Epithelial cell of proximal tubule (primary cell): ENCODE measurements at regions not wholly inside any gene's neighbourhood (a gene's known extent, or its start where the extent isn't known, plus 50 kb on each side); places are given as distances from the start of the nearest gene placed in this dataset.
"Not testable (repeated sequence)": the region's sequence is repeated elsewhere in the genome, so short reads cannot be mapped to it uniquely, and the experiment has no call there.

Source experiments
- DNase-seq: peaks from one replicate; pipeline ENCODE4 v3.0.0-alpha.2; 2011; ENCODE audit warnings: low read depth
- H3K4me3 ChIP-seq: 2 replicates; pipeline ENCODE4 v1.5.1; 2011; ENCODE audit warnings: low read depth, mild to moderate bottlenecking, low read length
- TF ChIP-seq, protein P1 (sequence below): conservative IDR thresholded peaks from 2 replicates; pipeline ENCODE4 v1.5.1; 2012; ENCODE audit warnings: low read depth, mild to moderate bottlenecking, low read length

GRCh38 chr14:53226553-53226952, 73.4 kb upstream of the DDHD1 start:
- no peak for DNase-seq
- TF ChIP-seq, protein P1, sequence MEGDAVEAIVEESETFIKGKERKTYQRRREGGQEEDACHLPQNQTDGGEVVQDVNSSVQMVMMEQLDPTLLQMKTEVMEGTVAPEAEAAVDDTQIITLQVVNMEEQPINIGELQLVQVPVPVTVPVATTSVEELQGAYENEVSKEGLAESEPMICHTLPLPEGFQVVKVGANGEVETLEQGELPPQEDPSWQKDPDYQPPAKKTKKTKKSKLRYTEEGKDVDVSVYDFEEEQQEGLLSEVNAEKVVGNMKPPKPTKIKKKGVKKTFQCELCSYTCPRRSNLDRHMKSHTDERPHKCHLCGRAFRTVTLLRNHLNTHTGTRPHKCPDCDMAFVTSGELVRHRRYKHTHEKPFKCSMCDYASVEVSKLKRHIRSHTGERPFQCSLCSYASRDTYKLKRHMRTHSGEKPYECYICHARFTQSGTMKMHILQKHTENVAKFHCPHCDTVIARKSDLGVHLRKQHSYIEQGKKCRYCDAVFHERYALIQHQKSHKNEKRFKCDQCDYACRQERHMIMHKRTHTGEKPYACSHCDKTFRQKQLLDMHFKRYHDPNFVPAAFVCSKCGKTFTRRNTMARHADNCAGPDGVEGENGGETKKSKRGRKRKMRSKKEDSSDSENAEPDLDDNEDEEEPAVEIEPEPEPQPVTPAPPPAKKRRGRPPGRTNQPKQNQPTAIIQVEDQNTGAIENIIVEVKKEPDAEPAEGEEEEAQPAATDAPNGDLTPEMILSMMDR = no peak
- no peak overlapping the region for H3K4me3 ChIP-seq

GRCh38 chr14:53220914-53221313, 67.8 kb upstream of the DDHD1 start:
- no peak overlapping the region for H3K4me3 ChIP-seq
- TF ChIP-seq, protein P1 = no peak
- DNase-seq = no peak

DNA sequence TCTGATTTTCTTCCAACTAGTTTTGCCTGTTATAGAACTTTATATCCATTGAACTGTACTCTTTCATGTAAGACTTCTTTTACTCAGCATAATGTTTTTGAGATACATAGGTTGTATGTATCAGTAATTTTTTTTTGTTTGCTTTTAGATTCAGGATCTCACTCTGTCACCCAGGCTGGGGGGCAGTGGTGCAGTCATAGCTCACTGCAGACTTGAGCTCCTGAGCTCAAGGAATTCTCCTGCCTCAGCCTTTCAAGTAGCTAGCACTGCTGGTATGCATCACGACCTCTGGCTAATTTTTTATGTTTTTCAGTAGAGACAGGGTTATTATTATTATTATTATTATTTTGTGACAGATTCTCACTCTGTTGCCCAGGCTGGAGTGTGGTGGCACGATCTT, 65.0 kb upstream of the DDHD1 start:
- H3K4me3 ChIP-seq = peak overlapping the region; percentile 61
- TF ChIP-seq, protein P1 = no peak
- no peak for DNase-seq

DNA sequence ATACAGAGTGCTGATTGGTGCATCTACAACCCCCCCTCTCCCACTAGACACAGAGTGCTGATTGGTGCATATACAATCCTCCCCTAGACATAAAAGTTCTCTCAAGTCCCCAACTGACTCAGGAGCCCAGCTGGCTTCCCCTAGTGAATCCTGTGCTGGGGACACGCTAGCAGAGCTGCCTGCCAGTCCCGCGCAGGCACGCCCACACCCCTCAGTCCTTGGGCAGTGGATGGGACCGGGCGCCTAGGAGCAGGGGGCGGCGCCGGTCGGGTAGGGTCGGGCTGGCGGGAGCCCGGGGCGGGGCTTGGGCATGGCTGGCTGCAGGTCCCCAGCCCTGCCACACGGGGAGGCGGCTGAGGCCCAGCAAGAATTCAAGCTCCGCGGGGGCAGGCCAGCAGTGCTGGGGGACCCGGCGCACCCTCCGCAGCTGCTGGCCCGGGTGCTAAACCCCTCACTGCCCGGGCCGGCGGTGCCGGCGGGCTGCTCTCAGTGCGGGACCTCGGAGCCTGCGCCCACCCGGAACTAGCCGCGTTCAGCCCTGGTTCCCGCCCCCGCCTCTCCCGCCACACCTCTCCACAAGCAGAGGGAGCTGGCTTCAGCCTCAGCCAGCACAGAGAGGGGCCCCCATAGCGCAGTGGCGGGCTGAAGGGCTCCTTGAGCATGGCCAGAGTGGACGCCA, 64.3 kb upstream of the DDHD1 start:
- peak overlapping the region; percentile 61 for H3K4me3 ChIP-seq
- TF ChIP-seq, protein P1 = peak; percentile 36
- DNase-seq = no peak

DNA sequence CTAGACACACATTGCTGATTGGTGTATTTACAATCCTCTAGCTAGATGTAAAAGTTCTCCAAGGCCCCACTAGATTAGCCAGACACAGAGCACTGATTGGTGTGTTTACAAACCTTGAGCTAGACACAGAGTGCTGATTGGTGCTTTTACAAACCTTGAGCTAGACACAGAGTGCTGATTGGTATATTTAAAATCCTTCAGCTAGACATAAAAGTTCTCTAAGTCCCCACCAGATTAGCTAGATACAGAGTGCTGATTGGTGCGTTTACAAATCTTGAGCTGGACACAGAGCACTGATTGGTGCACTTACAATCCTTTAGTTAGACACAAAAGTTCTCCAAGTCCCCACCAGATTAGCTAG, 63.8 kb upstream of the DDHD1 start:
- DNase-seq, H3K4me3 ChIP-seq: not testable (repeated sequence)

DNA sequence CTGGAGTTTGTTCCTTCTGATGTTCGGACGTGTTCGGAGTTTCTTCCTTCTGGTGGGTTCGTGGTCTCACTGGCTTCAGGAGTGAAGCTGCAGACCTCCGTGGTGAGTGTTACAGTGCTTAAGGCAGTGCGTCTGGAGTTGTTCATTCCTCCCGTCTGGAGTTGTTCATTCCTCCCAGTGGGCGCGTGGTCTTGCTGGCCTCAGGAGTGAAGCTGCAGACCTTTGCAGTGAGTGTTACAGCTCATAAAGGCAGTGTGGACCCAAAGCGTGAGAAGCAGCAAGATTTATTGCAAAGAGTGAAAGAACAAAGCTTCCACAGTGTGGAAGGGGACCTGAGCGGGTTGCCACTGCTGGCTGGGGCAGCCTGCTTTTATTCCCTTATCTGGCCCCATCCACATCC, 63.4 kb upstream of the DDHD1 start:
- not testable (repeated sequence) for H3K4me3 ChIP-seq, DNase-seq

DNA sequence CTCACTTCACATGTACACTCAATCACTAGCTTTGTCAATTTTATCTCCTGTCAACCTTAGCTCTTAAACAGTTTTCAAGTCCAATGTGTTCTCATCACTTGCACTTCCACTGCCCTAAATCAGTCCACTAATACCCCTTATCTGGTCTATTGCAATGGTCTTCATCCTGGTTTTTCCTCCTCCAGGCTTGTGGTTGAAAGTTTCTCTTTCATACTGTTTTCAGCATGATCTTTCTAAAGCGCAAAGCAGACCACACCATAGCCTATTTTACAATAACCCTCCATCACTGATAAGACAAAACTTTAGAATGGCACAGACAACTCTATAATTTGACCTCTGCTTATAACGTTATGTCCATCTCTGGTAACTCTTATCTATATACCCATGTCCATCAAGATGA, 62.0 kb upstream of the DDHD1 start:
- TF ChIP-seq, protein P1 = no peak
- no peak for DNase-seq
- no peak overlapping the region for H3K4me3 ChIP-seq

DNA sequence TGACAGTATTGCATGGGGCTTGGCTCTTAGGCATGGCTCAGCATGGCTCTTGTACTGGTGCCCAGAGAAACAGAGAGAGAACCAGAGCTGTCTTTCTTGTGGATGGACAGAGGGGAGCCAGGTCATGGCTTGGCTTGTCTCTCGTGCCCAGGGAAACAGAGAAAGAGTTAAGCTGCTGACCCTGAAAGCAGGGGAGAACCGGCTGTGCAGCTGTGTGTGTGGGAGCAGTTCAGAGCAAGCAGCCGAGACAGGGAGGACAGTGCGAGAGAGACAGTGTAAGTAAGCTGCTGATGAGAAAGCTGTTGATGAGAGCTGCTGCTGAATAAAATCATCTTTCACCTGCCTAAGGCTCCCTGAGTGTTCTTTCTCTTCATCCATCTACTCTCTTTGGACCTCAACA, 61.3 kb upstream of the DDHD1 start:
- no peak for DNase-seq
- TF ChIP-seq, protein P1 = no peak

More for the DNA sequence above, 61.3 kb upstream of the DDHD1 start:
- no peak overlapping the region for H3K4me3 ChIP-seq
